Hematopoietic multipotent progenitor cell treated with erythropoietin and hydrocortisone succinate and interleukin-3 and kit ligand, for 4 days (in vitro differentiated cells): ENCODE measurements at regions not wholly inside any gene's neighbourhood (a gene's known extent, or its start where the extent isn't known, plus 50 kb on each side); places are given as distances from the start of the nearest gene placed in this dataset.

Experiments
- DNase-seq: peaks from one replicate; pipeline ENCODE4 v3.0.0-alpha.2; 2015

GRCh38 chr3:176931991-176932390, 265.3 kb downstream of the TBL1XR1 start:
- DNase-seq, result no peak

DNA sequence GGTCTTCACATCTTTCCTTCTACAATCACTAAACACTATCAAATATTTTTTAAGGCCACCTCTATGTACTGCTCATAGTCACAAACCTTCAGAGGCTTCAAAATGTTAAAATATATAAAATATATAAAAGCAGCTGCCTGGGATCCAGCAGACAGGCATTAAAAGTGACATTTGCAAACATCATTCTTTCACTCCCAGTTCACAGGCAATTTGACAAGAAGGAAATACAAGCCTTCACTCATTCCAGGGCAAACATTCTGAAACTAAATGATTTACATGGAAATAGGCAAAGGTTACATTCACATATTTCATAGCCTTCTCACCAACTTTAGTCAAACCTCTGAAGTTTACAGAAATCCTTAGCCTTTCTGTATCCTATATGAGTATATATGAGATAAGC, 266.3 kb downstream of the TBL1XR1 start:
- DNase-seq, result no peak

DNA sequence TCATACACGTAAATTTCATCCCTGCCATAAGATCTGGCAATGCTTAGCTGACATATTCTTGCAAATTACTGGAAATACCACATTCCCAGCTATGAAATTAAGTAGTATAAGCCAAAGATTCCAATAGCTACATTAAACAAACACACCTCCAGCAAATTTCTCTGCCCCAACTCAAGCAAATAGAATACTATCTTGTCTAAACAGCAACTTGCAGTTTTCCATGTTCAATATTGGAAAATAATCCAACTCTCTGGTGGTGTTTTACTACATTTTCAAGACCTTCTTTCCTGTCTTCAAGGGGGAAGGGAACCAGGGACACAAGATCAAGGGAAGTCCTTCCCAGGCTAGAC, 268.7 kb downstream of the TBL1XR1 start:
- DNase-seq, result no peak

DNA sequence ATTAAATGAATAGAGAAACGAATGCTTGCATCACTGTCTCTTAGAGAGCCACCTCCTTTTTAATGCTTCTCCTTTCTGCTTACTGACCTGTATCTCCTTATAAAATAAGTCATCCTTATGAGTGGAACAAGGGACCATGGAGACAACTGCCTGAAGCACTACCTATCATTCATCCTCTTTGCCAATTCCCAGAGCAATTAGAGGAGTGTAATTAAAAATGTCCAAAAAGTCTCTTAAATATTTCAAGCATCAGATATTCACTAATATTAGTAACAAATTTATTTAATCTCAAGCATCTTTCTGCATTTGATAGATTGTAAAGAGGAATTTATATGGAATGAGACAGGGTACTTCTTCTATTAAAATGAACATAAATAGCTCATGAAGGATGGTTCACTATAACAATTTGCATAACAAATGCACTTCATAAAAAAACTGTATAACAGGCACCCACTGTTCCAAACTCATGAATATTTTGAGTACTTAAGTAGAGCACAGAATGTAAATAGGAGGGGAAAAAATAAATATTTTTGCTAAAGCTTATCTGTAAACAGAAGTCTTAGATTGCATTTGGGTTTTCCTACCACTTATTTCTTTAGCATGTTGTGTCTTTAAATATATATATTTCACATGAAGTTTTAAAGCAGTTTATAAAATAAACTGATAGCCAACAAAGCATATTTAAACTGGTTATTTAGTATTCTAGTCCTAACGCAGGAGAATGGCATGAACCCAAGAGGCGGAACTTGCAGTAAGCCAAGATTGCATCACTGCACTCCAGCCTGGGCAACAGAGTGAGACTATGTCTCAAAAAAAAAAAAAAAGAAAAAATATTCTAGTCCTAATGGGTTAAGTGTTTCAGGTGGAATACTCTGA, 269.3 kb downstream of the TBL1XR1 start:
- no peak for DNase-seq

GRCh38 chr3:176927280-176927679, 270.0 kb downstream of the TBL1XR1 start:
- no peak for DNase-seq

DNA sequence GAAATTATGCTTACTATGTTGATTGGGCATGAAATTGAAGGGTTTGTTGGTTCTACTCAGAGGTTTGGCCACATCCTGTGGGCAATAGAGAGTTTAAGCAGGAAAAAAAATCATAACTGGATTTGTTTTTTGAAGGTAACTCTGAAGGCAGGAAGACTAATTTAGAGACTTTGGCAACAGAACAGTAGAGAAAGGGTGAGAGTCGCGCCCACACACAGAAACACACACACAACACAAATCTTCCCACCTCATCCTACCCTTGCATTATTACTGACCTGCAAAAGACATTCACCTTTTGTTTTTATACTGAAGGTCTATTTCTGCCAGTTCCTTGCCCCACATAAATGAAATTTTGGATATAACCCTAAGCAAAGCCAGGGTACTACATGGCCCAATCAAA, 270.6 kb downstream of the TBL1XR1 start:
- DNase-seq, result no peak

GRCh38 chr3:176926034-176926433, 271.2 kb downstream of the TBL1XR1 start:
- DNase-seq, result no peak

DNA sequence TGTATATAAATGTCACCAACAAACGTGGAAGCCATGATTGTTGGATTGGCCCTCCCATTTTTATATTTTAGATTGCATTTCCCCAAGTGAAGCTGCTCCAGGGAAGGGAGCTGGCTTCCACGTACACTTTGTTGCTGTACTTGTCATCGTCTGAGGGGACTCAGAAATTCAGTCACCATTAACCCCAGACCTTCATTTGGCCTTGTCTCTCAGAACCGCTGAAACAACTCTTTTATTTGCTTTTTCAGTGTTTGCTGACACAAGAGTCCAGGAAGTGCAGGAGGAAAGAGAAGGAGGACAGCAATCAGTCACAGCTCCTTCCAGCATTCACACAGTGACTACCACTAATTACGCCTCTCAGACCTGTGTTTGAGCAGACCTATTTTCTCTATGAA, 276.5 kb downstream of the TBL1XR1 start:
- no peak for DNase-seq

DNA sequence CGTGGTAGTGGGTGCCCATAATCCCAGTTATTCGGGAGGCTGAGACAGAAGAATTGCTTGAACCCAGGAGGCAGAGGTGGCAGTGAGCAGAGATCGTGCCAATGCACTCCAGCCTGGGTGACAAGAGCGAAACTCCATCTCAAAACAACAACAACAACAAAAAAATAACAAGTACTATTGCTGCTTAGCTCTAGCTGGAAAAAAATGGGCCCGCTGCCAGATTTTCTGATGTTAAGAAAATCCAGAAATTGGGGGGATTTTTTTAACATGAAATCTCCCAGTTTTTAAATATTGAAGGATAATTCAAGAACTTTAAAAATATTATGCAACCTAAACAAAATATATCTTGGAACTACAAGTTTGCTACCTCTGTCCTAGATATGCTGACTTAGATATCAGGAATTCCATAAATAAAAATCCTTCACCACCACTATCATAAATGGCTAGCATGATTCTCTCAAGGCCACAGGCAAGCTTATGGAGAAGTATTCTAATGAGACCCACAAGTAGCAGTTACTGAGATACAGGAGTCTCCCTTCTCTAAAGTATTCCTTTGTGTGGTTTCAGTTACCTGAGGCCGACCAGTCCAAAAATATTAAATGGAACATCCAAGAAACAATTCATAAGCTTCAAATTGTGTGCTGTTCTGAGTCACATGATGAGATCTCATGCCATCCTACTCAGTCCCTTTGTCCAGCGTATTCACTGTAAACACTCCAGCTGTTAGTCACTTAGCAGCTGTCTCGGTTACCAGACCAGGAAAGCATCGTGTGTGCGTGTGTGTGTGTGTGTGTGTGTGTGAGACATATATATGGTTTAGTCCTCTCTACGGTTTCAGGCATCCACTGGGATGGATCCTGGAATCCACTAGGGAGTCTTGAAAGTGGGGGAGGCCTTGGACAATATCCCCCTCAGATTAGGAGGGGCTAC, 277.2 kb downstream of the TBL1XR1 start:
- DNase-seq, result no peak

GRCh38 chr3:176916777-176917176, 280.5 kb downstream of the TBL1XR1 start:
- DNase-seq, result no peak

GRCh38 chr3:176914764-176915163, 282.5 kb downstream of the TBL1XR1 start:
- no peak for DNase-seq

DNA sequence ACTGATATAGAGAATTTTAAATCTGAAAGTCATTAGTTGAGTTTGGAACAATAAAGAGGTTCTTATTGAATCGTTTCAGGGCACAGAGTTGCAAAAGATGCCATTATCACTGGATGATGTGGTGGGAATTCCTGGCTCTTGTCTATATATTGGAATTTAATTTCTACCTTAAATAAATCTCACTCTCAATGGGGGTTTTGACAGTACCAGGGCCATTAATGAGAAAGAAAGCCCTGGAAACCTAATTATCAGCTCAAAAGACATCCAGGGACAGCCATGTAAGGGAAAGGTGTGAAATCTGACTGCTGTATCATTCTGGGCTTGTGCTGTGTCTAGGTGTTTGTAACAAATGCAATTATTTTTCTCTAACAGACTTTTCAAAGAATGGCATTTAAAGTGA, 285.7 kb downstream of the TBL1XR1 start:
- no peak for DNase-seq

GRCh38 chr3:176909044-176909443, 288.2 kb downstream of the TBL1XR1 start:
- DNase-seq, result no peak

GRCh38 chr3:176906046-176906905, 291.0 kb downstream of the TBL1XR1 start:
- no peak for DNase-seq

DNA sequence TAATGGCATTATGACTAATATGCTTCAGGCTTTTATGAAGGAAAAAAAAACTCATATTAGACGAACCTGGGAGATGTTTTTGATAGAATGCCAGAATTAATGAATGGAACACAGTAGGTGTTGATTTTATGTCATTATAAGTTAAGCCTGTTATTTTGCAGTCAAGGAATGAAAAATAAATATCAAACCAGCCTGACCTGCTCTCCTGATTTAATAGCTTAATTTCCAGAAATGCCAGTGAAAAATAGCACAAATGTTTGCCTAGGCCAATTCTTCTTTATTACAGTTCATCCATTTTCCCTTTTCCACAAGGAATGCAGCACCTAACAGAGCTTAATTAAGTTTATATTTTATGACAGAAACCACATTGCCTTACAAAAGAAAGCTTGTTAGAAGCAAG, 292.0 kb downstream of the TBL1XR1 start:
- no peak for DNase-seq

DNA sequence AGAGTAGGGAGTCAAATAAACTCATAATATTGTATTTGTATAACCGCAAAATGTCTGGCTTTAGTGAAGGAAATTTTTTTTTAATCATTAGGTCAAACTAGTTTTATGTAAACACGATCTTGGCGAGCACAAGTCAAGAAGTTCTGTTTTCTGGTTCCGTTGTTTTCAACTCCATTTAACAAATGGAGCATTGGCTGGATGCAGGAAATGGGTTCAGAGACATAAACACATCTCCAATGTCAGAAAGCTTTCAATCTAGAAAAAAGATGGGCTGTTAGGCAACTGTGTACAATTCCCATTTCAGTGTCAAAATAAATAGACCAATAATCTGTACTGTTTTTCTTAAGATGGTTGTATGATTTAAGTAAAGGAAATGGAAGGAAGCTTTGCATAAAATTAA, 292.8 kb downstream of the TBL1XR1 start:
- DNase-seq, result no peak

DNA sequence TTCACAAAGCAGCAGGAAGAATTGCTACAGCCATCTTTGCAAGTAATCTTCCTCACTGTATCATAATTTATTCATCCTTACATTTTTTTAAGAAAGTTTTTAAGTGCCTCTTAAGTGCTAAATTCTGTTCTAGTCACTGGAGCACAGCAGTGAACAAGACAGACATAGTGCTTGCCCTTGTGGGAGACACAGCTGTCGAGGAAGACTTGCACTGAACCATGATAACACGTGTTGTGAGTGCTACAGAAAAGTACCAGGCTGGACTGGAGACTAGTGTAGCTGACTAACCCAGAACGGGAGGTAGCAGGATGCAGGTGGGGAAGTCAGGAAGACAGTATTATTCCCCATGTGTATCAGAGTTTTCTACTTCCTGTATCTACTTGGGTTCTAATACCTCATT, 300.6 kb downstream of the TBL1XR1 start:
- DNase-seq, result no peak

DNA sequence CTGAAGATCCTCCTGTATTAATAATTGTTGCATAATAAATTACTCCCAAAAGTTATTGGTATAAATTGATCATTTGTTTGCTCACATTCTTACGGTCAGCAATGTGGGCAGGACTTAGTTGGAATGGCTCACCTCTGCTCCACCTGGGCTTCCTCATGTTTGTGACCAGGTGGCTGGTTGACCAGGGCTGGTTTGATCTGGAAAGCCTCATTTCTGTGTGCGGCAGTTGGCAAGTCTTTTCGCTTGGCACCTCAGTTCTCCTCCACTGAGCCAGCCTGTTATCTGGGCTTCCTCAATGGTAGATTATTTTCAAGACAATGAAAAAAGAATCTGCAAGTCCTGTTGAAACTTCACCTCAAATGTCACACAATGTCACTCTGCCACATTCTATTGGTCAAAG, 301.1 kb downstream of the TBL1XR1 start:
- DNase-seq, result no peak

GRCh38 chr3:176879710-176880109, 317.6 kb downstream of the TBL1XR1 start:
- DNase-seq, result no peak

DNA sequence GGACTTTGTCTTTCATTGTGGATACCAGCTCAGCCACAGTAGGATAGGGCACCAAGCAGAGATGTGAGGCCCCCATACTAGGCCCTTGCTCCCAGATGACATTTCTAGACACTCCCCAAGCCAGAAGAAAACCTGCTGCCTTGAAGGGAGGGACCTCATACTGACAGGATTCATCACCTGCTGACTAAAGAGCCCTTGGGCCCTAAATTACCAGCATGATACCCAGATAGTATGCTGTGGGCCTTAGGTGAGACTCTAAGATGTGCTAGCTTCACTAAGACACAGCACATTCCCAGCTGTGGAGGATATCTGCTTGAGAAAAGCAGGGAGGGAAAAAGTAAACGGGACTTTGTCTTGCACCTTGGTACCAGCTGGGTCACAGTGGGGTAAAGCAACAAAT, 324.0 kb downstream of the TBL1XR1 start:
- no peak for DNase-seq

GRCh38 chr3:176872771-176873209, 324.5 kb downstream of the TBL1XR1 start:
- DNase-seq, result peak; percentile 75

DNA sequence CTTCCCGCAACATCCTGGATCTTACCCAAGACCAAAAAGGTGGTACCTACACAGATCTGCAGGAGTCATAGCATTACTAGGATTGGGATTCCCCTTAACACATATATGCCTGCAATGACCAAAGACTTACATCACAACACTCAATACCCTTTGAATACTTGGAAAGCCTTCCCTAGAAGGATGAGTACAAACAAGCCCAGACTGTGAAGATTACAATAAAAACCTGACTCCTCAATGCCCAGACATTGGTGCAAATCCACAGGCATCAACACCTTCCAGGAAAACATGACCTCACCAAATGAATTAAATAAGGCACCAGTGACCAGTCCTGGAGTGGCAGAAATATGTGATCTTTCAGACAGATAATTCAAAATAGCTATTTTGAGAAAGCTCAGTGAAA, 326.8 kb downstream of the TBL1XR1 start:
- no peak for DNase-seq
